IgD-negative memory B cell (primary cell): ENCODE measurements at regions not wholly inside any gene's neighbourhood (a gene's known extent, or its start where the extent isn't known, plus 50 kb on each side); places are given as distances from the start of the nearest gene placed in this dataset.

Experiments used
- H3K27ac Mint-ChIP-seq, 3 donors: one replicate each; pipeline ENCODE4 v1.8.0; 2020 to 2022; ENCODE audit warnings: mild to moderate bottlenecking in 3 of 3, mixed read lengths in 3 of 3, moderate library complexity in 1 of 3
- H3K27me3 Mint-ChIP-seq: one replicate; pipeline ENCODE4 v1.8.0; 2021; ENCODE audit warnings: mixed read lengths
- H3K36me3 Mint-ChIP-seq: one replicate; pipeline ENCODE4 v1.8.0; 2020; ENCODE audit warnings: mild to moderate bottlenecking, mixed read lengths
- H3K4me1 Mint-ChIP-seq, 3 donors: one replicate each; pipeline ENCODE4 v1.8.0; 2020 to 2022; ENCODE audit warnings: mixed read lengths in 3 of 3, mild to moderate bottlenecking in 1 of 3
- H3K4me3 Mint-ChIP-seq, 4 donors: one replicate each; pipeline ENCODE4 v1.8.0; 2020 to 2022; ENCODE audit warnings: mild to moderate bottlenecking in 4 of 4, mixed read lengths in 4 of 4, moderate library complexity in 3 of 4
- H3K9me3 Mint-ChIP-seq, 3 donors: one replicate each; pipeline ENCODE4 v1.8.0; 2020 to 2021; ENCODE audit warnings: mixed read lengths in 3 of 3, mild to moderate bottlenecking in 1 of 3

GRCh38 chrX:150160656-150161055 is 202.5 kb upstream of the MAMLD1 start:
- H3K27me3 Mint-ChIP-seq = peaks cover 3% of the 10 kb centered on the region
- H3K4me3 Mint-ChIP-seq = no peak overlapping the region
- peaks cover 1% of the 10 kb centered on the region for H3K36me3 Mint-ChIP-seq
- H3K9me3 Mint-ChIP-seq = no peaks in the 10 kb centered on the region
- H3K4me1 Mint-ChIP-seq = no peaks in the 10 kb centered on the region
- H3K27ac Mint-ChIP-seq = no peak overlapping the region

DNA sequence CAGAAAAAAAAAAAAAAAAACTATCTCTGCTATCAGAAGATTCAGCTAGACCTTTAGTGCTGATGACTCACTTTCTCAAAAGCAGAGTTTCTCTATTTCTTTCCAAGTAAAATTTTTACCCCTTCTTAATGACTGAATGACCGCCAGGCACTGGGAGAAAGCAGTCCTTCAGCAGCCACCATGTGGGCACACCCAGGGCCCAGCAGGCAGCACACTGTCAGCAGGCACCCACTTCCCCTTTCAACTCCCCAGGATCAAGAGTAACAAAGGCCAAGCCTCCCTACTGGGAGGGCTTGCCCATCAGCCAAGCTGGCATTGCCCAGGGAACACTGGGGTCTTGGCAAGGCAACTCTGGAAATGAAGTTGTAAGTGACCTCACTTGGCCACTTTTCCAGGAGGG is 201.9 kb upstream of the MAMLD1 start:
- no peaks in the 10 kb centered on the region for H3K4me1 Mint-ChIP-seq
- no peak overlapping the region for H3K4me3 Mint-ChIP-seq
- H3K27me3 Mint-ChIP-seq = peaks cover 3% of the 10 kb centered on the region
- H3K36me3 Mint-ChIP-seq = peaks cover 1% of the 10 kb centered on the region
- no peak overlapping the region for H3K27ac Mint-ChIP-seq
- H3K9me3 Mint-ChIP-seq = no peaks in the 10 kb centered on the region

GRCh38 chrX:150162141-150162540 is 201.0 kb upstream of the MAMLD1 start:
- peaks cover 1% of the 10 kb centered on the region for H3K36me3 Mint-ChIP-seq
- no peaks in the 10 kb centered on the region for H3K4me1 Mint-ChIP-seq
- H3K27me3 Mint-ChIP-seq = peaks cover 3% of the 10 kb centered on the region
- no peak overlapping the region for H3K27ac Mint-ChIP-seq
- H3K9me3 Mint-ChIP-seq = no peaks in the 10 kb centered on the region
- no peak overlapping the region for H3K4me3 Mint-ChIP-seq

DNA sequence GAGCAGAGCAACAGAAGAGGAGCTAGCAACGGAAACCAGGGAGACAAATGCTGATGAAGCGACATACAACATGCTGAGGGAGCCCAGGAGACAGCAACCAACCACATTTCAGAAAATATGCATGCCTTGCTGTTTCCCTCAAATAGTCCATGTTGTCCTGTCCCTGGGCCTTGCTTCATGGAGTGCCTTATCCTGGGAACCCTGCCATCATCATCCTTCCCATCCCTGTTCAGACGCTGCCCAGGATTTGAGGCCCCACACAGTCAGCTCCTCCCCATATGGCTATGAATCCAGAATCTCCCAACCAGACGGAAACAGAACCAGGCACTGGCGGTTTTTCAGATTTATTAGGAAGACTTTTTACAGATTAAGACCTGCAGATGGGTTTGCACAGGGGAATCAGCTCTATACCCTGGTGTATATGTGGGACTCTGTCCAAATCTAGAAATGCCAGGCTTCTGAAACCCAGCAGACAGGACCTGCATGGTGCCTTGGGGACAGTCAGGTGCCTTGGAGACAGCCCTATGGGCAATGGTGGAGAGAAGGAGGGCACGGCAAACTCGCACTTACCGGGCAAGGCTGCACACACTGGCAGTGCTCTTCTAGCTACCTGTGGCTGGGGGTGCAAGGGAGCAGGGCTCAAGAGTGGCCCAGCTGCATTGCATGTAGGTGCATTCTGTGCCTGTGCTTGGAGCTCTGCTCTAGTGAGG is 199.7 kb upstream of the MAMLD1 start:
- peaks cover 3% of the 10 kb centered on the region for H3K27me3 Mint-ChIP-seq
- no peaks in the 10 kb centered on the region for H3K9me3 Mint-ChIP-seq
- no peak overlapping the region for H3K4me3 Mint-ChIP-seq
- H3K4me1 Mint-ChIP-seq = no peaks in the 10 kb centered on the region
- no peak overlapping the region for H3K27ac Mint-ChIP-seq
- H3K36me3 Mint-ChIP-seq = peaks cover 1% of the 10 kb centered on the region

DNA sequence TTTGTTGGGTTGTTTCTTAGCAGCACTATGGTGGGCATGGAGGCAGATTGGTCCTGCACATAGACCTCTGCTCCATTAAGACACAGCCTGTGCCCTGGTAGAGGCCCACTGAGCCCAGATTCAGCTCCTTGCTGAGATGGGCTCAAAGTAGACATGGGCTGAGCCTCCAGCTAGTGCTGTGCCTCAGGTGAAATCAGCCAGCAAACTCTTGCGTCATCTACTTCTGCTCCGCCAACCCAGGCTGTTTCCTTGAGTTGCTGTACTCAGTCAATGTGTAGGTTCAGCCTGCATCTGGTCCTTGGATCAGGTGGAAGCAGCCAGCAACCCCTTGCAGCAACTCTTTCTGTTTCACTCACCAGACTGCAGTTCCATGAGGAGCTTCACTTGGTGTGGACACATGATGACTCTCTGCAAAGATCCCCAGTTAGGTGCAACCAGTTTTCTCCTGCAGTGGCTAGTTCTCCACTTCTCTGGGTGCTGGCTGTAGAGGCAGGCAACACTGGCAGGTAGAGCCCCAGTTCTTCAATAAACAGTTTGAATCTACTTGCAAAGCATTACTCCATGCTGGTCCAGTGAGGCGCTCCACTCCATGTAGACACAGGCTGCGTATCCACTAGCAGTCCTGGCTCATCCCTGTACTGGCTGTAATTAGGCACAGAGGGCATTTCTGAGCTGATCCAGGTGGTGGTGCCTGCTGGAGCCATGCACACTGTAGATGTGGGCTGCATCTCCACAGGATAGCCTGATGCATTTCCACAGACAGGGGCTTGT is 199.0 kb upstream of the MAMLD1 start:
- Mint-ChIP-seq H3K4me1 (no peaks in the 10 kb centered on the region), H3K4me3 (no peak overlapping the region), H3K36me3 (peaks cover 1% of the 10 kb centered on the region)

GRCh38 chrX:150164971-150165600 is 198.0 kb upstream of the MAMLD1 start:
- Mint-ChIP-seq H3K36me3 (peaks cover 1% of the 10 kb centered on the region), H3K27me3 (peaks cover 3% of the 10 kb centered on the region), H3K4me3 (no peak overlapping the region), H3K27ac (no peak overlapping the region), H3K9me3 (no peaks in the 10 kb centered on the region), H3K4me1 (no peaks in the 10 kb centered on the region)

More for the DNA sequence above, 199.0 kb upstream of the MAMLD1 start:
- Mint-ChIP-seq H3K27me3 (peaks cover 3% of the 10 kb centered on the region), H3K9me3 (no peaks in the 10 kb centered on the region), H3K27ac (no peak overlapping the region)

DNA sequence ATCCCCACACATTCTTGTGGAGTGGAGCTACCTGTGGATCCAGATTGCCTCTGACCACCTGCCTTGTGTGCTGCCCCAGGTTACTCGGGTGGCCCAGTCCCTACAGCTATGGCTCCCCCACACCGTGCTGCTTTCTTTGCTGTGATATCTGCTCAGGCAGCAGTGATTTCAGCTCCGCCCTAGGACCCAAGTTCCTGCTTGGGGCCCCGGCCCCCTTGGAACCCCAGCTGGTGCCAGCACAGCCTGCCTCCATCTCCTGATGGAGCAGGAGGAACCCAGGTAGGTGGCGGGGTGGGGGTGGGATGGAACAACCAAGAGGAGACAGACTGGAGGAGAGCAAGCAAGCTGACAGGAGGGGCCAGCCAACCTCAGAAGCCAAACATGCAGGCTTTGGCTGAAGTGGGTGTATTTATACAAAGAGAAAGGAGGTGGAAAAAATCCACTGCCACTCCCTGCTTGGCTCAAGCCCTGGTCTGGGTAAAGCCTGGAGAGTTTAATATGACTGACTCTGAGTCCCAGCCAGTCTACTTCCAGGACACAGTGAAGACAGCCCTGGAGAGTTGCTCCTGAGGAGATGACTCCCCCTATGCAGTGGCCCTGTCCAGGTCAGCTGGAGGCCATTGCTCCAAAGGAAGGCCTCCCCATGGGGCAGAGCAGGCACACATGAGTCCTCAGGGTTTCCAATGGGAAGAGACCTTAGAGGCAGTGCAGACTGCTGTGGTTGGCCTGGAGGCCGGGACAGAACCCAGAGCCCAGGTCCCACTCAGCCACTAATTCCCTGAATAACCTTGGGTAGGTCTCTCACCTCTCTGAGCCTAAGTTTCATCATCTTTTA is 197.1 kb upstream of the MAMLD1 start:
- no peak overlapping the region for H3K27ac Mint-ChIP-seq
- H3K9me3 Mint-ChIP-seq = no peaks in the 10 kb centered on the region
- no peak overlapping the region for H3K4me3 Mint-ChIP-seq
- peaks cover 3% of the 10 kb centered on the region for H3K27me3 Mint-ChIP-seq
- peaks cover 1% of the 10 kb centered on the region for H3K36me3 Mint-ChIP-seq
- H3K4me1 Mint-ChIP-seq = no peaks in the 10 kb centered on the region

GRCh38 chrX:150167482-150168324 is 195.4 kb upstream of the MAMLD1 start:
- H3K4me3 Mint-ChIP-seq = no peak overlapping the region
- no peak overlapping the region for H3K27ac Mint-ChIP-seq
- H3K9me3 Mint-ChIP-seq = peaks cover 0 to 3% (median 2%) of the 10 kb centered on the region in 3 donors
- H3K4me1 Mint-ChIP-seq = no peaks in the 10 kb centered on the region
- peaks cover 3% of the 10 kb centered on the region for H3K27me3 Mint-ChIP-seq
- no peaks in the 10 kb centered on the region for H3K36me3 Mint-ChIP-seq

DNA sequence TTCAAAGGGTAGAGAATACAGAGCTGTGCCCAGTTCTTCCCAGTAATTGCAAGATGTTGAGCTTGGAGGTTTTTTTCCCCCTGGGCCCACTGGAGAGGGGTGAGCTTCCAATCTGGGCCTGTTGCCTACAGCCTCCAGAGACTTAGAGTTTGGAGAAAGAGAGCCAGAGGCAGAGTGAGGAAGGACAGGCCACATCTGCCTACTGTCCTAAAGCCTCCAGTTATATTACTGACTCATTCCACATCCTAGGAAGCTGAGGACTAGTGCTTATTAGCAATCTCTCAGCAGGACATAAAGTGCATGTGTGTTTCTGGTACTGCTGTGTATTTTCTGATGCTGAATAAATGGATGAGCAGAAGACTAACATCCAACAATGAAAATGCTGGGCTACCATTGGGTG is 181.0 kb upstream of the MAMLD1 start:
- no peak overlapping the region for H3K27ac Mint-ChIP-seq
- H3K36me3 Mint-ChIP-seq = peaks cover 2% of the 10 kb centered on the region
- no peak overlapping the region for H3K4me3 Mint-ChIP-seq
- peaks cover 2% of the 10 kb centered on the region for H3K27me3 Mint-ChIP-seq
- H3K4me1 Mint-ChIP-seq = peaks cover 0 to 2% (median 0%) of the 10 kb centered on the region in 3 donors
- peaks cover 4 to 6% (median 5%) of the 10 kb centered on the region in 3 donors for H3K9me3 Mint-ChIP-seq

GRCh38 chrX:150184491-150184890 is 178.6 kb upstream of the MAMLD1 start:
- peaks cover 0 to 2% (median 0%) of the 10 kb centered on the region in 3 donors for H3K4me1 Mint-ChIP-seq
- peaks cover 0 to 3% (median 2%) of the 10 kb centered on the region in 3 donors for H3K9me3 Mint-ChIP-seq
- peaks cover 3% of the 10 kb centered on the region for H3K27me3 Mint-ChIP-seq
- peak overlapping the region in 1 of 3 donors; percentile 19 for H3K27ac Mint-ChIP-seq
- H3K36me3 Mint-ChIP-seq = peaks cover 2% of the 10 kb centered on the region
- no peak overlapping the region for H3K4me3 Mint-ChIP-seq

- Mint-ChIP-seq H3K27me3 (peaks cover 3% of the 10 kb centered on the region), H3K9me3 (no peaks in the 10 kb centered on the region), H3K36me3 (peaks cover 2% of the 10 kb centered on the region), H3K4me3 (no peak overlapping the region), H3K4me1 (peaks cover 0 to 2% (median 0%) of the 10 kb centered on the region in 3 donors), H3K27ac (no peak overlapping the region)
Measured at GRCh38 chrX:150185766-150186165, 177.4 kb upstream of the MAMLD1 start.

DNA sequence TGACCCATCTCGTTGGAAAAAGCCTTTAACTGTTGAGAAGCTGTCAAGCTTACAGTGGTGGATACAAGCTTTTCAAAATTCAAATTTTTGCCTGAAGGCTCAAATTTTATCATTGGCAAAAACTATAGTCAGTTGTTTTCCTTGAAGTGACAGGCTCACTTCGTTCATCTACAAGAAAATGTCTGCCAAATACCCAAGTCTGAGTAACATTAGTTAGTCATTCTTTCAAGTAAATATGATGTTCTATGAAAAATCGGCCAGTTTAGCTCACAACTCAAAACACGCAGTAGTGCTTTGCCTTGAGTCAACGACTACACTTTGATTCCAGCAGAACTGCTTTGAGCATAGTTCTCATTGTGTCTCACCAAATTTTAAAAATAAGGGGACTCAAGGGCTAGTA is 170.3 kb upstream of the MAMLD1 start:
- Mint-ChIP-seq H3K27me3 (peaks cover 1% of the 10 kb centered on the region), H3K36me3 (no peaks in the 10 kb centered on the region), H3K27ac (no peak overlapping the region), H3K9me3 (no peaks in the 10 kb centered on the region), H3K4me3 (no peak overlapping the region), H3K4me1 (peaks cover 0 to 2% (median 0%) of the 10 kb centered on the region in 3 donors)

GRCh38 chrX:150196285-150196684 is 166.8 kb upstream of the MAMLD1 start:
- H3K4me3 Mint-ChIP-seq = no peak overlapping the region

DNA sequence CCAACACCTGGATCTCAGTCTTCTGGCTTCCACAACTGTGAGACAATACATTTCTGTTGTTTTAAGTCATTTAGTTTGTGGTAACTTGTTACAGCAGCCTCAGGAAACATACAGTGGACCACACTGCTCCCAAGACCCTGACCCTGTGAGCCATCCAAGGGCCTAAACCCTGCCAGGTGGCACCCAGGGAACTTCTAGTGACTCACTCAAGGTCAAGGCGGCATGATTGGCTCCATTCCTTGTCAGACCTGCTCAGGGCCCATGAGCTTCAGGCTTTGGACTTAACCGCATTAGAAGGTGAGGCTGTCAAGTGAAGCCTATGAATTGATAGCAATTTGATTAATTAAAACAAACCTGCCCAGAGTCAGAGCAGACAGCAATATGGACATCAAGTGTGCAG is 165.7 kb upstream of the MAMLD1 start:
- H3K9me3 Mint-ChIP-seq = no peaks in the 10 kb centered on the region
- H3K27ac Mint-ChIP-seq = no peak overlapping the region
- no peak overlapping the region for H3K4me3 Mint-ChIP-seq

More at GRCh38 chrX:150196285-150196684, 166.8 kb upstream of the MAMLD1 start:
- peaks cover 0 to 3% (median 0%) of the 10 kb centered on the region in 3 donors for H3K4me1 Mint-ChIP-seq
- H3K9me3 Mint-ChIP-seq = no peaks in the 10 kb centered on the region
- H3K27me3 Mint-ChIP-seq = no peaks in the 10 kb centered on the region
- no peak overlapping the region for H3K27ac Mint-ChIP-seq
- no peaks in the 10 kb centered on the region for H3K36me3 Mint-ChIP-seq

More for the DNA sequence above, 165.7 kb upstream of the MAMLD1 start:
- no peaks in the 10 kb centered on the region for H3K36me3 Mint-ChIP-seq
- peaks cover 0 to 3% (median 0%) of the 10 kb centered on the region in 3 donors for H3K4me1 Mint-ChIP-seq
- no peaks in the 10 kb centered on the region for H3K27me3 Mint-ChIP-seq
